SK-N-MC (cell line): ENCODE measurements at regions not wholly inside any gene's neighbourhood (a gene's known extent, or its start where the extent isn't known, plus 50 kb on each side); places are given as distances from the start of the nearest gene placed in this dataset.

Experiments
- DNase-seq: peaks from one replicate; pipeline ENCODE4 v3.0.0-alpha.2; 2011; ENCODE audit warnings: low read depth, low spot score
- H3K27ac ChIP-seq: fragments of 200-600 bp; sonication (generic); 2 replicates; pipeline ENCODE4 v1.5.1; 2016; ENCODE audit warnings: mixed run types
- H3K36me3 ChIP-seq: fragments of 200-600 bp; sonication (generic); 2 replicates; pipeline ENCODE4 v1.6.1; 2017; ENCODE audit warnings: antibody characterized with exemption, low read length, mixed read lengths; ENCODE audit not compliant: insufficient read depth
- H3K4me3 ChIP-seq: fragments of 200-600 bp; sonication (generic); 2 replicates; pipeline ENCODE4 v1.5.1; 2016
- H3K9ac ChIP-seq: fragments of 200-600 bp; sonication (generic); 2 replicates; pipeline ENCODE4 v1.8.0; 2017; ENCODE audit warnings: mixed run types, mixed read lengths; ENCODE audit not compliant: insufficient read length
- H3K9me3 ChIP-seq: fragments of 200-600 bp; sonication (generic); 2 replicates; pipeline ENCODE4 v1.6.1; 2017; ENCODE audit warnings: low read depth, mild to moderate bottlenecking, antibody characterized with exemption, low read length, moderate library complexity, mixed read lengths
- EZH2 ChIP-seq: fragments of 200-600 bp; sonication (generic); IDR thresholded peaks from one replicate; pipeline ENCODE4 v1.6.1; 2017; ENCODE audit warnings: antibody characterized with exemption
- FOXP2 ChIP-seq: optimal IDR thresholded peaks from 2 replicates; pipeline ENCODE3; 2011; ENCODE audit warnings: mild to moderate bottlenecking, moderate library complexity; ENCODE audit not compliant: insufficient read depth; ENCODE audit errors: extremely low read length, control extremely low read depth
- POLR2AphosphoS5 ChIP-seq: IDR thresholded peaks from 2 replicates; pipeline ENCODE4 v1.6.1; 2012; ENCODE audit warnings: mild to moderate bottlenecking, low read depth, low read length, borderline replicate concordance

- Histone ChIP-seq H3K27ac (no peak overlapping the region), H3K9me3 (no peaks in the 10 kb centered on the region), H3K36me3 (no peaks in the 10 kb centered on the region), H3K4me3 (no peak overlapping the region), H3K9ac (no peak overlapping the region)
- TF ChIP-seq EZH2 (no peak), FOXP2 (no peak)
- DNase-seq, result no peak
Observed at GRCh38 chr10:88037623-88038022, 174.2 kb downstream of the PTEN start.

GRCh38 chr10:88038268-88038667 is 174.8 kb downstream of the PTEN start:
- no peak overlapping the region for H3K27ac ChIP-seq
- H3K4me3 ChIP-seq, result no peak overlapping the region
- no peaks in the 10 kb centered on the region for H3K9me3 ChIP-seq
- no peaks in the 10 kb centered on the region for H3K36me3 ChIP-seq
- no peak overlapping the region for H3K9ac ChIP-seq
- TF ChIP-seq POLR2AphosphoS5, result no peak
- no peak for DNase-seq

GRCh38 chr10:88039496-88040200 is 176.2 kb downstream of the PTEN start:
- no peaks in the 10 kb centered on the region for H3K9me3 ChIP-seq
- TF ChIP-seq FOXP2 (no peak), EZH2 (no peak), POLR2AphosphoS5 (no peak)
- H3K4me3 ChIP-seq, result no peak overlapping the region
- no peak overlapping the region for H3K27ac ChIP-seq
- no peaks in the 10 kb centered on the region for H3K36me3 ChIP-seq
- H3K9ac ChIP-seq, result no peak overlapping the region
- DNase-seq, result no peak

GRCh38 chr10:88041243-88042159 is 178.1 kb downstream of the PTEN start:
- Histone ChIP-seq H3K27ac (no peak overlapping the region), H3K4me3 (no peak overlapping the region), H3K9ac (no peak overlapping the region), H3K36me3 (no peaks in the 10 kb centered on the region), H3K9me3 (no peaks in the 10 kb centered on the region)
- DNase-seq, result no peak
- no peak for TF ChIP-seq EZH2
- TF ChIP-seq POLR2AphosphoS5, result no peak
- no peak for TF ChIP-seq FOXP2

GRCh38 chr10:88042160-88043100 is 179.0 kb downstream of the PTEN start:
- Histone ChIP-seq H3K9me3 (no peaks in the 10 kb centered on the region), H3K36me3 (no peaks in the 10 kb centered on the region), H3K9ac (no peak overlapping the region), H3K4me3 (peak overlapping the region; percentile 56), H3K27ac (no peak overlapping the region)
- TF ChIP-seq FOXP2, result no peak
- TF ChIP-seq EZH2, result no peak
- no peak for TF ChIP-seq POLR2AphosphoS5
- DNase-seq, result peak; percentile 14

GRCh38 chr10:88045096-88045495 is 181.7 kb downstream of the PTEN start:
- no peak for DNase-seq
- Histone ChIP-seq H3K9me3 (no peaks in the 10 kb centered on the region), H3K27ac (no peak overlapping the region), H3K36me3 (no peaks in the 10 kb centered on the region), H3K9ac (no peak overlapping the region), H3K4me3 (no peak overlapping the region)
- TF ChIP-seq POLR2AphosphoS5 (no peak), FOXP2 (no peak), EZH2 (no peak)

GRCh38 chr10:88045656-88046415 is 182.4 kb downstream of the PTEN start:
- Histone ChIP-seq H3K9ac (no peak overlapping the region), H3K9me3 (no peaks in the 10 kb centered on the region), H3K4me3 (no peak overlapping the region), H3K36me3 (no peaks in the 10 kb centered on the region), H3K27ac (no peak overlapping the region)
- no peak for DNase-seq
- TF ChIP-seq FOXP2, result no peak
- TF ChIP-seq POLR2AphosphoS5, result no peak
- no peak for TF ChIP-seq EZH2

- Histone ChIP-seq H3K4me3 (no peak overlapping the region), H3K36me3 (no peaks in the 10 kb centered on the region), H3K9me3 (no peaks in the 10 kb centered on the region), H3K27ac (no peak overlapping the region), H3K9ac (no peak overlapping the region)
- no peak for TF ChIP-seq POLR2AphosphoS5
- TF ChIP-seq FOXP2, result no peak
- TF ChIP-seq EZH2, result no peak
- no peak for DNase-seq
Observed at GRCh38 chr10:88047579-88047978, 184.2 kb downstream of the PTEN start.
